ENCODE measurements at regions not wholly inside any gene's neighbourhood (a gene's known extent, or its start where the extent isn't known, plus 50 kb on each side); places are given as distances from the start of the nearest gene placed in this dataset.

DNA sequence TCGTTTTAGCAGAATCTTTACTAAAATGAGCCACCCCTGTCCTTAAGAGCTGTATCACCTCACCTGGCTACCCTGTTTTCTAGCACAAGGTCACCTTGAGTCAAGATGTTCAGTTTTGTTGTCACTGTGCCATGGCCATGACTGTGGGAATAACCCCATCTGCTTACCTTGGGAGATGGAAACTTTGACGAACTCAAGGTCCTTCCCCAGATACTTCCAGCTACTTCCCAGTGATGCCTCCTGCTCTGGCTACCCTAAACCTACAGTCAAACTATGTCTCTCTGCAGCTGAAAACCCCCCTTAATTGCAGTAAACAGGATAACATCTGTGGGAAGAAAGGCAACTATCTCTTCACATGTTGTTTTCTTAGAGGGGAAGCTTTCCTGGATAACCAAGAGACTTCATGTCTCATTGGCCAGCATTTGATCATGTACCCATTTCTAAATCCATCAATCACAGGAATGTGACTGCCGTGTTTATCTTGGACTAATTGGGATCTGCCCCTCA lies 89.5 kb upstream of the C1orf21 start:
- DNase-seq (no peak), ATAC-seq (no peak)
- intact Hi-C loops (cut with micrococcal nuclease) = no loop called here
- no peaks in the 10 kb centered on the region for H3K36me3 Mint-ChIP-seq
- WGBS (ENCODE audit: insufficient coverage) = 64% methylated on average over 2 of the region's 3 CpGs
- no peak overlapping the region for H3K4me3 Mint-ChIP-seq
- no peak overlapping the region for H3K4me3 ChIP-seq (ENCODE audit: low read length)
- H3K27me3 Mint-ChIP-seq (ENCODE audit: low read depth in 2 of 2) = peaks cover 0 to 3% of the 10 kb centered on the region in 2 donors
- TF ChIP-seq, protein P1, sequence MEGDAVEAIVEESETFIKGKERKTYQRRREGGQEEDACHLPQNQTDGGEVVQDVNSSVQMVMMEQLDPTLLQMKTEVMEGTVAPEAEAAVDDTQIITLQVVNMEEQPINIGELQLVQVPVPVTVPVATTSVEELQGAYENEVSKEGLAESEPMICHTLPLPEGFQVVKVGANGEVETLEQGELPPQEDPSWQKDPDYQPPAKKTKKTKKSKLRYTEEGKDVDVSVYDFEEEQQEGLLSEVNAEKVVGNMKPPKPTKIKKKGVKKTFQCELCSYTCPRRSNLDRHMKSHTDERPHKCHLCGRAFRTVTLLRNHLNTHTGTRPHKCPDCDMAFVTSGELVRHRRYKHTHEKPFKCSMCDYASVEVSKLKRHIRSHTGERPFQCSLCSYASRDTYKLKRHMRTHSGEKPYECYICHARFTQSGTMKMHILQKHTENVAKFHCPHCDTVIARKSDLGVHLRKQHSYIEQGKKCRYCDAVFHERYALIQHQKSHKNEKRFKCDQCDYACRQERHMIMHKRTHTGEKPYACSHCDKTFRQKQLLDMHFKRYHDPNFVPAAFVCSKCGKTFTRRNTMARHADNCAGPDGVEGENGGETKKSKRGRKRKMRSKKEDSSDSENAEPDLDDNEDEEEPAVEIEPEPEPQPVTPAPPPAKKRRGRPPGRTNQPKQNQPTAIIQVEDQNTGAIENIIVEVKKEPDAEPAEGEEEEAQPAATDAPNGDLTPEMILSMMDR (IDR thresholded peaks at IDR 0.05) = no peak
- H3K27ac ChIP-seq (ENCODE audit: low read length) = no peak overlapping the region
- H3K36me3 ChIP-seq (ENCODE audit: control insufficient read depth, insufficient read depth, low read length) = no peaks in the 10 kb centered on the region
- no peaks in the 10 kb centered on the region for H3K4me1 ChIP-seq (ENCODE audit: control insufficient read depth, insufficient read depth, low read length)
- no peaks in the 10 kb centered on the region for H3K27me3 ChIP-seq (ENCODE audit: control insufficient read depth, insufficient read depth, low read length)
- no peaks in the 10 kb centered on the region for H3K9me3 ChIP-seq (ENCODE audit: control insufficient read depth, insufficient read depth, low read length)
- H3K9me3 Mint-ChIP-seq = no peaks in the 10 kb centered on the region
- no peak overlapping the region for H3K27ac Mint-ChIP-seq
- H3K4me1 Mint-ChIP-seq = peaks cover 9% of the 10 kb centered on the region in 2 donors

DNA sequence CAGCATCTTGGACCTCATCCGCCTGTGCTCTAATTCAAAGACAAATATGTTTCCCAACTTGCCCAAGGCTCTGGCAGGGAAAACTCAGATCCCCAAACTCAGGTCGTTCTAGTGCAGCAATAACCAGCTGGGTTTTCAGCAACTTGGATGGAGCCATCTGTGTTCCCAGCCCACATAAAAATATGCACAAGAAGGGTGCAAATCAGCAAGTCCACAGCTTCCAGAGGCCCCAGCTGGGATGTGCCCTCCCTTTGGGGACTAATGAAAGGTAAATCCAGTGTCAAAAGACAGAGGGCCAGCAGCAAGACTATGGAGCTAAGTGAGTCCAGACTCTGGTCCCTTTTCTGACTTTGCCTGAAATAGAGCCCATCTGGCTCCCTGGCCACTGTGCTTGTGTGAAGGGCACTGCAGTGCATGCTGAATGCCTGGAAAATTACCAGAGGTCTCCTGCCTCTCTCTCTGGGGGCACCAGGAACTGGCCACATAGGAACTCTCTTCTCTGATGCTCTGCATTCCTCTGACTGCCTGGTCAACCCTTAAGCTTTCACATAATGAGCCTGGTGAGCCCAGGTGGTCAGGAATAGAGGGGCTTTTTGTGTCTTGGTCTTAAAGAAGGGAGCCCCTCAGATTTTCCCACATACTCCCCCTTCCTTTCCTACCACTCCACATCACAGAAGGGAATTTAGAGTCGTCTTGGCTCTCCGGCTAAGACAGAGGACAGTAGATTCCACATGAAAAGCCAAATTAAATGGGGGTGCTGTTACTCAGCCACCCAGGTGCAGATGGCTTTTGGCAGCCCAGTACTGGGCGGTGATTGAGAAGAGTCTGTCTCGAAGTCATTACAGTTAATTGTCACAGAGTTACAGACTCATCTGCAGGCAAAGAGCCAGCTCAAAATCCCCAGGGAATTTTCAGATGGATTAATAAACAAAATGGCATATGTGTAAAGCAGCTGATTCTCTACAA lies 88.1 kb upstream of the C1orf21 start:
- H3K4me3 Mint-ChIP-seq = no peak overlapping the region
- DNase-seq (no peak), ATAC-seq (no peak)
- no peaks in the 10 kb centered on the region for H3K27me3 Mint-ChIP-seq (ENCODE audit: low read depth in 2 of 2)
- TF ChIP-seq, protein P1 (IDR thresholded peaks at IDR 0.05) = no peak
- H3K27ac ChIP-seq (ENCODE audit: low read length) = no peak overlapping the region
- peaks cover 15% of the 10 kb centered on the region in 2 donors for H3K4me1 Mint-ChIP-seq
- H3K4me1 ChIP-seq (ENCODE audit: control insufficient read depth, insufficient read depth, low read length) = no peaks in the 10 kb centered on the region
- no peak overlapping the region for H3K4me3 ChIP-seq (ENCODE audit: low read length)
- H3K27me3 ChIP-seq (ENCODE audit: control insufficient read depth, insufficient read depth, low read length) = no peaks in the 10 kb centered on the region
- intact Hi-C loops (cut with micrococcal nuclease) = no loop called here
- H3K27ac Mint-ChIP-seq = no peak overlapping the region
- H3K36me3 ChIP-seq (ENCODE audit: control insufficient read depth, insufficient read depth, low read length) = no peaks in the 10 kb centered on the region
- H3K9me3 ChIP-seq (ENCODE audit: control insufficient read depth, insufficient read depth, low read length) = no peaks in the 10 kb centered on the region
- 86% methylated on average over 6 of the region's 6 CpGs for WGBS (ENCODE audit: insufficient coverage)
- H3K9me3 Mint-ChIP-seq = peaks cover 0 to 1% of the 10 kb centered on the region in 2 donors
- no peaks in the 10 kb centered on the region for H3K36me3 Mint-ChIP-seq

DNA sequence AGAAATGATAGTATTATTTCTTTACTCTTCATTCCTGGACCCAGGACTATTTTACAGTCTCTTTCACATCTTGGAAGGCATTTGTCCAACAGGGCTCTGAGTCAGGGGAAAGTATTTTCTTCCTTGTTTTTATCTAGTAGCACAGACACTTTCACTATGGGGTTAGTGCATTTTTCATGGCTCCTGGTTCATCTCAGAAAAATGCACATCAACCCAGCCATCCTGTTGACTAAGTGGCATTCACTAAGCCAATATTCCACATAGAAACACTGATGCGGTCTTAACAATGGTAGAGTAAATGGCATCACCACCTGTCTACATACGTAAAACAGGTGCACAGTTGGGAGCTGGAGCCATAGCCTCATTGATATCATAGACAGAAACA lies 87.4 kb upstream of the C1orf21 start:
- WGBS (ENCODE audit: insufficient coverage) = 100% methylated on average over 2 of the region's 2 CpGs
- no peaks in the 10 kb centered on the region for H3K36me3 ChIP-seq (ENCODE audit: control insufficient read depth, insufficient read depth, low read length)

More for the DNA sequence above, 87.4 kb upstream of the C1orf21 start:
- Histone ChIP-seq H3K4me1 (ENCODE audit: control insufficient read depth, insufficient read depth, low read length) (no peaks in the 10 kb centered on the region), H3K4me3 (ENCODE audit: low read length) (no peak overlapping the region), H3K27ac (ENCODE audit: low read length) (no peak overlapping the region), H3K9me3 (ENCODE audit: control insufficient read depth, insufficient read depth, low read length) (no peaks in the 10 kb centered on the region), H3K27me3 (ENCODE audit: control insufficient read depth, insufficient read depth, low read length) (no peaks in the 10 kb centered on the region)
- Mint-ChIP-seq H3K27ac (no peak overlapping the region), H3K9me3 (peaks cover 0 to 3% of the 10 kb centered on the region in 2 donors), H3K4me3 (no peak overlapping the region), H3K27me3 (ENCODE audit: low read depth in 2 of 2) (no peaks in the 10 kb centered on the region), H3K4me1 (peaks cover 15% of the 10 kb centered on the region in 2 donors), H3K36me3 (no peaks in the 10 kb centered on the region)
- ATAC-seq (no peak), DNase-seq (no peak)
- TF ChIP-seq, protein P1 (IDR thresholded peaks at IDR 0.05) = no peak
- intact Hi-C loops (cut with micrococcal nuclease) = no loop called here

Measured in natural killer cell (primary cell).